Esophagus muscularis mucosa (tissue), 4 donors: ENCODE measurements at regions not wholly inside any gene's neighbourhood (a gene's known extent, or its start where the extent isn't known, plus 50 kb on each side); places are given as distances from the start of the nearest gene placed in this dataset.
"Not testable (repeated sequence)": the region's sequence is repeated elsewhere in the genome, so short reads cannot be mapped to it uniquely, and the experiment has no call there.

Experiments used
- DNase-seq: peaks from one replicate; pipeline ENCODE4 v3.0.0-alpha.2; 2017; ENCODE audit errors: extremely low spot score
- H3K27ac ChIP-seq, 4 donors: fragments of 200-600 bp; sonication (generic); replicated peaks in 1 of 4; 1 replicate in 3 of 4; 2 replicates in 1 of 4; pipeline ENCODE4 v1.5.1; 2016 to 2019; ENCODE audit warnings: mild to moderate bottlenecking in 1 of 4
- H3K27me3 ChIP-seq, 4 donors: fragments of 200-600 bp; sonication (generic); one replicate each; pipeline versions ENCODE4 v1.5.1 to v1.6.0; 2016 to 2019
- H3K36me3 ChIP-seq, 4 donors: fragments of 200-600 bp; sonication (generic); one replicate each; pipeline ENCODE4 v1.5.1; 2016 to 2019
- H3K4me1 ChIP-seq, 4 donors: fragments of 200-600 bp; sonication (generic); one replicate each; pipeline ENCODE4 v1.5.1; 2016 to 2019
- H3K4me3 ChIP-seq, 4 donors: fragments of 200-600 bp; sonication (generic); 1 replicate in 2 of 4; 2 replicates in 2 of 4; pipeline ENCODE4 v1.5.1; 2016 to 2019; ENCODE audit warnings: mild to moderate bottlenecking in 4 of 4, moderate library complexity in 1 of 4
- H3K9me3 ChIP-seq, 4 donors: fragments of 200-600 bp; sonication (generic); 1 replicate in 3 of 4; 2 replicates in 1 of 4; pipeline ENCODE4 v1.5.1; 2016 to 2019
- CTCF ChIP-seq, 3 experiments: fragments of 200-600 bp in 2 of 3; fragments of 450-650 bp in 1 of 3; sonication (generic) in 2 of 3; IDR thresholded peaks; one replicate each; pipeline ENCODE4 v1.5.1; 2017 to 2019; ENCODE audit warnings: antibody characterized with exemption in 3 of 3, mild to moderate bottlenecking in 2 of 3, moderate library complexity in 1 of 3
- EP300 ChIP-seq: sonication (generic); formaldehyde crosslinking; IDR thresholded peaks from one replicate; pipeline ENCODE4 v1.6.1; 2017; ENCODE audit warnings: antibody characterized with exemption
- POLR2A ChIP-seq: fragments of 450-650 bp; IDR thresholded peaks from one replicate; pipeline ENCODE4 v1.6.1; 2017; ENCODE audit warnings: antibody characterized with exemption, moderate library complexity, mild to moderate bottlenecking, low read depth
- POLR2AphosphoS5 ChIP-seq, 2 donors: sonication (generic); formaldehyde crosslinking; IDR thresholded peaks; one replicate each; pipeline ENCODE4 v1.6.1; 2017; ENCODE audit warnings: antibody characterized with exemption in 2 of 2
- WGBS: methylation state at CpG from one replicate; pipeline ENCODE4 v1.1.5; 2018; 5-methylcytosine and 5-hydroxymethylcytosine counted together
- intact Hi-C: fragments of 100-400 bp; cut with DNase I; formaldehyde crosslinking; loops from one replicate; pipeline ENCODE4 v1.15.1; 2023

- H3K27me3 ChIP-seq, intact Hi-C loops, H3K9me3 ChIP-seq, H3K4me1 ChIP-seq, H3K4me3 ChIP-seq, H3K27ac ChIP-seq, H3K36me3 ChIP-seq, DNase-seq: not testable (repeated sequence)
- WGBS = 93% methylated on average over 2 of the region's 2 CpGs
Measured at GRCh38 chr14:34381304-34381703, 80.7 kb downstream of the SPTSSA start.

GRCh38 chr14:34380471-34380845 is 81.6 kb downstream of the SPTSSA start:
- WGBS = 87% methylated on average over 4 of the region's 4 CpGs
- peaks cover 0 to 10% (median 3%) of the 10 kb centered on the region in 4 donors for H3K4me1 ChIP-seq
- intact Hi-C loops = no loop called here

GRCh38 chr14:34379816-34380470 is 82.1 kb downstream of the SPTSSA start:
- Histone ChIP-seq H3K4me3 (no peak overlapping the region), H3K27ac (peak overlapping the region in 1 of 4 donors; percentile 48), H3K4me1 (peaks cover 0 to 10% (median 3%) of the 10 kb centered on the region in 4 donors), H3K9me3 (no peaks in the 10 kb centered on the region), H3K27me3 (peaks cover 0 to 6% (median 0%) of the 10 kb centered on the region in 4 donors), H3K36me3 (no peaks in the 10 kb centered on the region)
- TF ChIP-seq CTCF (IDR thresholded peaks at IDR 0.05) (no peak), POLR2AphosphoS5 (IDR thresholded peaks at IDR 0.05) (no peak), EP300 (no peak), POLR2A (no peak)
- no peak for DNase-seq
- 77% methylated on average over 4 of the region's 4 CpGs for WGBS
- intact Hi-C loops = no loop called here

More at GRCh38 chr14:34380471-34380845, 81.6 kb downstream of the SPTSSA start:
- TF ChIP-seq EP300 (no peak), CTCF (IDR thresholded peaks at IDR 0.05) (no peak), POLR2A (no peak), POLR2AphosphoS5 (IDR thresholded peaks at IDR 0.05) (no peak)
- Histone ChIP-seq H3K4me3 (no peak overlapping the region), H3K27ac (no peak overlapping the region), H3K27me3 (peaks cover 0 to 6% (median 0%) of the 10 kb centered on the region in 4 donors), H3K9me3 (no peaks in the 10 kb centered on the region), H3K36me3 (no peaks in the 10 kb centered on the region)
- no peak for DNase-seq

- H3K27ac ChIP-seq = no peak overlapping the region
- H3K36me3 ChIP-seq = no peaks in the 10 kb centered on the region
- H3K9me3 ChIP-seq = no peaks in the 10 kb centered on the region
- H3K4me1 ChIP-seq = peaks cover 0 to 10% (median 3%) of the 10 kb centered on the region in 4 donors
- no peak overlapping the region for H3K4me3 ChIP-seq
- intact Hi-C loops = no loop called here
- 95% methylated on average over 3 of the region's 3 CpGs for WGBS
- DNase-seq = no peak
- TF ChIP-seq POLR2AphosphoS5 (IDR thresholded peaks at IDR 0.05) (no peak), POLR2A (no peak), CTCF (IDR thresholded peaks at IDR 0.05) (no peak), EP300 (no peak)
- H3K27me3 ChIP-seq = no peaks in the 10 kb centered on the region
Measured at GRCh38 chr14:34376649-34377267, 85.3 kb downstream of the SPTSSA start.

- H3K9me3 ChIP-seq = no peaks in the 10 kb centered on the region
- no peaks in the 10 kb centered on the region for H3K27me3 ChIP-seq
- DNase-seq = no peak
- H3K4me3 ChIP-seq = no peak overlapping the region
- H3K4me1 ChIP-seq = peaks cover 0 to 10% (median 3%) of the 10 kb centered on the region in 4 donors
- H3K27ac ChIP-seq = no peak overlapping the region
- intact Hi-C loops = no loop called here
- H3K36me3 ChIP-seq = no peaks in the 10 kb centered on the region
- WGBS = 89% methylated on average over 3 of the region's 3 CpGs
- TF ChIP-seq POLR2AphosphoS5 (IDR thresholded peaks at IDR 0.05) = no peak
- no peak for TF ChIP-seq EP300
- TF ChIP-seq POLR2A = no peak
- TF ChIP-seq CTCF (IDR thresholded peaks at IDR 0.05) = no peak
Measured at GRCh38 chr14:34374998-34375740, 86.9 kb downstream of the SPTSSA start.
